GM12801 (cell line): ENCODE measurements at regions not wholly inside any gene's neighbourhood (a gene's known extent, or its start where the extent isn't known, plus 50 kb on each side); places are given as distances from the start of the nearest gene placed in this dataset.

Experiments
- TF ChIP-seq, protein P1 (sequence below): IDR thresholded peaks from one replicate; pipeline ENCODE4 v1.5.1; 2011; ENCODE audit warnings: control low read depth; ENCODE audit not compliant: insufficient read length; ENCODE audit errors: extremely low read depth

DNA sequence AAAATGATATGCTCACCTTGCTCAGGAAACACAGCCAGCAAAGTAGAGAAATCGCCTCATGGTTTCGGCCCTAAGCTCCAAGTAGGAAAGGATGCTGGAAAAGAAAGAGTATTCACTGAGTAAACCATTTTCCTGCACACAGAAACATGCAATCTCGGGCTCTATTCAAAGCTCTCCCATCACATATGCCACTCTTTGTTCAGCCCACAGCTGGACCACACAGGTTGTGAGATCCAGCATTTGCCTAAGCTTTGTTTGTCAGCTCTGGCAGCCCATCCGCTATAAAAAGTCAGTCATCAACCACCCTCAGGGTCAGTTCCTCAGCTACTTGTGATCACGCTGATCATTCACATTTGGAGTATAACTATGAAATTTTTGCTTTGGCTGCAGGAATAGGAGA is 96.5 kb upstream of the SMARCA2 start:
- TF ChIP-seq, protein P1, sequence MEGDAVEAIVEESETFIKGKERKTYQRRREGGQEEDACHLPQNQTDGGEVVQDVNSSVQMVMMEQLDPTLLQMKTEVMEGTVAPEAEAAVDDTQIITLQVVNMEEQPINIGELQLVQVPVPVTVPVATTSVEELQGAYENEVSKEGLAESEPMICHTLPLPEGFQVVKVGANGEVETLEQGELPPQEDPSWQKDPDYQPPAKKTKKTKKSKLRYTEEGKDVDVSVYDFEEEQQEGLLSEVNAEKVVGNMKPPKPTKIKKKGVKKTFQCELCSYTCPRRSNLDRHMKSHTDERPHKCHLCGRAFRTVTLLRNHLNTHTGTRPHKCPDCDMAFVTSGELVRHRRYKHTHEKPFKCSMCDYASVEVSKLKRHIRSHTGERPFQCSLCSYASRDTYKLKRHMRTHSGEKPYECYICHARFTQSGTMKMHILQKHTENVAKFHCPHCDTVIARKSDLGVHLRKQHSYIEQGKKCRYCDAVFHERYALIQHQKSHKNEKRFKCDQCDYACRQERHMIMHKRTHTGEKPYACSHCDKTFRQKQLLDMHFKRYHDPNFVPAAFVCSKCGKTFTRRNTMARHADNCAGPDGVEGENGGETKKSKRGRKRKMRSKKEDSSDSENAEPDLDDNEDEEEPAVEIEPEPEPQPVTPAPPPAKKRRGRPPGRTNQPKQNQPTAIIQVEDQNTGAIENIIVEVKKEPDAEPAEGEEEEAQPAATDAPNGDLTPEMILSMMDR, result no peak

DNA sequence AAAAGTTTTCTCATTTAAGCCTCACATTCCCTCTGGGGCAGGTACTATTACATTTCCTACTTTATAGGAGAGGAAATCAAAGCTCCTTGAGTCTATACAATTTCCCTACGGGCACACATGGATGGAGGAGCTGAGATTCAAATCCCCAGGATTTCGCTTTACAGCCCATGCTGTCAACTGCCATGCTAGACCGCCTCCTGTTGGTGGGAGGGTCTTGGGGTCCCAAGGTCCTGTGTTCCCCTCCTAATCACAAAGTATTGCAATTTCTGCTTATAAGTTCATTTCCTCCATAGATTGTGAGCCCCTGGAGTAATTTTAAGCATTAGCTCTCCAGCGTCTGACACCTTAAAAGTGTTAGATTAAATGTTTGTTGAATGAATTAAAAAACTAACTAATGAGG is 95.9 kb upstream of the SMARCA2 start:
- TF ChIP-seq, protein P1, result no peak

DNA sequence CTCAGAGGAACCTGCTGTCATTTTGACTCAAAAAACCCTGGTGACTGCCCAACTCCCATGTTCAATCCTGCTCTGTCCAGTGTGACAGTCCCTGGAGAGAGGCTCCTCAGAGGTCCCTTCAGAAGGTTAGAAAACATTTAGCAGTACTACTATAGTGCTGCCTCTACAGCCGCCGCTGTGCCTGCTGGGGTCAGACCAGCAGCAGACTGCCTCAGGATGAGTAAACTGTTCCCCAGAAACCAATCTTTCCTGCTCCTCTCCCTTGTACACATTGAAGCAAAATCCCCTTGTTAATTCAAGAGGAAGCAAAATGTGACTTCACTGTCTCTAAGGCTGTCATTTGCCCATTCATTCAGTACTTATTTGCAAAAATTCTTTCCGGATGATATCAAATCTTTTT is 94.8 kb upstream of the SMARCA2 start:
- TF ChIP-seq, protein P1, result no peak

DNA sequence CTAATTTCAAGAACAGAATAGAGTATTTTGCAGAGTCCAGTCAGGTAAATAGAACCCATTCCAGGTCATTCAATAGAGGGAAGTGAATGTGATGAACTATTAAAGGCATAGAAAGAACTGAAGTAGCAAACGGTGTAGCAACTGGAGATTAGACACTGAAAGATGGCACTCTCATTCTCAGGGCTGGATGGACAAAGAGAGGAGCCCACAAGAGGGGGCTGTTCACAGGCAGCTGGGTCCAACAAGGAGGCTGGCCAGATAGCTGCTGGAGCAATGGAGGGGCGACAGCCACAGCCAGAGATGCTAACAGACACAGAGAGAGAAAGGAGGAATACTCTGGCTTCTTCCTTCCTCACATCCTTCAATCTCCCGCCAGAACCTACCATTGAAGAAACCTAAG is 93.1 kb upstream of the SMARCA2 start:
- TF ChIP-seq, protein P1, result no peak

DNA sequence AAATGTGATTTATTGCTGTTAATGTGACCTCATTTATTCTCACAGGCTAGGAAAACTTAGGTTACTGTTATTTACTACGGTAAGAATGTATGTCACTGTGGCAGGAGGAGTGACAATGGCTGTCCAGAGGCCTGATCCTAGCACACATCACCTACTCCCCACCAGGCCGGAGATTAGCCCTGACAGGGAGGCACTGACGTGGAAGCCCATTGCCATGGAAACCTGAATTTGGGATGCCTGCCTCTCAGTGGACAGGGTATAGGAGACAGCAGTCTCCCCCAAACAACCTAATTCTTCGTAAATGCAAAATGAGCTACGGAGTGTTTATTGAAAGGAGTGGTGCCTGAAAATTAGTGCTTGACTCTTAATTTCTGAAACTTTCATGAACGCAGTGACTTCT is 87.6 kb upstream of the SMARCA2 start:
- TF ChIP-seq, protein P1, result no peak

DNA sequence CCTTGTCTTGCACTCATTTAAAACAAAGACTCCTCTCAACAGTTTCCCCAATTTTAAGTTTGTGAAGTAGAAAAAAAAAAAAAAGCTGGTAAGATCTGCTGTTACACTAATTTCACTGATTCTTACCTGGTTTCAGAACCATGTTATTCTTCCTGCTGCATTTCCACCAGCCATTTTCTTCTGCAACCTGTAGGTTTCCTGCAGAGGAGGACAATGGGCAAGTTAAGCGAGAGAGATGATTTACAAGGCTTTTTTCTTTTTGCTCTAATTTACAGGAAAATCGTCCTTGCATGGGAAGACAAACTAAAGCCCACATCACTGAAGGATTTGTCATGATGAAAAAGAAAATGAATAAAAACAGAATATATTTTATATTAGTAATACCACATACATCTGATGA is 86.0 kb upstream of the SMARCA2 start:
- TF ChIP-seq, protein P1, result no peak

DNA sequence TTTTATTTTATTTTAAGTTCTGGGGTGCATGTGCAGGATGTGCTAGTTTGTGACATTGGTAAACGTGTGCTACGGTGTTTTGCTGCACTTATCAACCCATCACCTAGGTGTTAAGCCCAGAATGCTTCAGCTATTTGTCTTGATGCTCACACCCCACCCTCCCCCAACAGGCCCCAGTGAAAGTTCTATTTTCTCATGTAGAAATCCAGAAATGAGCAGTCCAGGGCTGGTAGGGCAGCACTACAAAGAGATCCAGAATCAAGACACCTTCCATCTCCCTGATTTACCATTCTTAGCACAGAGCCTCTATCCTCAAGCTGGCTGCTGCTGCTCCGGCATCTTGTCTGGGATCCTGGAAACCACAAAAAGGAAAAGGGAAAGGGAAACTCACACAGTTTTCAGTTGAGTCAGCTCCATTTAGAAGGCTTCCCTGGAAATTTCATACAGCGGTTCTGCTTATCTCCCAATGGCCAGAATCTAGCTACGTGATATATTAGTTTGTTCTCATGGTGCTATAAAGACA is 85.4 kb upstream of the SMARCA2 start:
- TF ChIP-seq, protein P1, result no peak

DNA sequence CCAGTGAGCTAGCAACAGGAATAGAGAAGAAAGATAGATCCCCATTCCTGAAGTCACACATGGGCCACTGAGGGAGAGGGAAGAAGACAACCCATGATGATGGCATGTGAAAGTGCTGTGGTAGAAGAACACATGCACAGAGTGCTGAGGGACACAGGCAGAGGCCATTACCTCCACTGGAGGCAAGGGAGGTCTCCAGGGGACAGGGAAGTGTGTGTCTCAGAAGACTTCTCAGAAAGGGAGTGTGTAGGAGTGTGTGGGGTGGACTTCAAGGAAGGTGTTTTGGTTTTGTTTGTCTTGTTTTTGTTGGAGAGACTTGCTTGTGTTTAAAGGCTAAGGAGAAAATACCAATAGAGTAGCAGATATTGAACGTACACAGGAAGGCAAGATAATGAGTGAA is 77.0 kb upstream of the SMARCA2 start:
- TF ChIP-seq, protein P1, result no peak
